Activated naive CD8-positive, alpha-beta T cell treated with anti-CD3 and anti-CD28 coated beads, Interleukin-2, amount 50 U/mL, for 24 hours (primary cell): ENCODE measurements at regions not wholly inside any gene's neighbourhood (a gene's known extent, or its start where the extent isn't known, plus 50 kb on each side); places are given as distances from the start of the nearest gene placed in this dataset.
"Not testable (repeated sequence)": the region's sequence is repeated elsewhere in the genome, so short reads cannot be mapped to it uniquely, and the experiment has no call there.

Experiments used
- ATAC-seq: fragments of 150-1000 bp; cut with Tn5 transposase; one replicate; pipeline ENCODE4 v1.10.0; 2021
- DNase-seq: peaks from one replicate; pipeline ENCODE4 v3.0.0; 2021
- H3K27ac Mint-ChIP-seq: one replicate; pipeline ENCODE4 v1.8.0; 2021; ENCODE audit warnings: mild to moderate bottlenecking, mixed read lengths
- H3K27me3 Mint-ChIP-seq: one replicate; pipeline ENCODE4 v1.8.0; 2021; ENCODE audit warnings: mixed read lengths
- H3K36me3 Mint-ChIP-seq: one replicate; pipeline ENCODE4 v1.8.0; 2021; ENCODE audit warnings: low read depth, mixed read lengths
- H3K4me1 Mint-ChIP-seq: one replicate; pipeline ENCODE4 v1.8.0; 2021; ENCODE audit warnings: mixed read lengths
- H3K4me3 Mint-ChIP-seq: one replicate; pipeline ENCODE4 v1.8.0; 2021; ENCODE audit warnings: mild to moderate bottlenecking, moderate library complexity, mixed read lengths
- H3K9me3 Mint-ChIP-seq: one replicate; pipeline ENCODE4 v1.8.0; 2021; ENCODE audit warnings: mixed read lengths

DNA sequence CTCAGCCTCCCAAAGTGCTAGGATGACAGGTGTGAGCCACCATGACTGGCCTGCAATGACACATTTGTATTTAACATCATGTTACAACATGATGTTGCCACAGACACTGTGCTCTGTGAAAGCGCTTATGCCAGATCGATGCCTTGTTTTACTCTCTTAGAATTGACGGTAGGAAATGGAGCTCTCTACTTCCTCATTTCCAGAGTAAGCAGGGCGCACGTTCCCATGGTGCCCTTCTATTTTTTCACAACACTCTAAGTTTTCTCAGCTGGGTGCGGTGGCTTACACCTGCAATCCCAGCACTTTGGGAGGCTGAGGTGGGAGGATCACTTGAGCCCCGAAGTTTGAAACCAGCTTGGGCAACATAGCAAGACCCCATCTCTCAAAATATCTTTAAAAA, 60.7 kb upstream of the DHRSX start:
- H3K9me3 Mint-ChIP-seq, result no peaks in the 10 kb centered on the region

GRCh38 chrX:2559124-2559523, 58.3 kb upstream of the DHRSX start:
- H3K4me1 Mint-ChIP-seq, result no peaks in the 10 kb centered on the region
- ATAC-seq, result no peak
- DNase-seq, result no peak
- peaks cover 23% of the 10 kb centered on the region for H3K27me3 Mint-ChIP-seq
- H3K36me3 Mint-ChIP-seq, result no peaks in the 10 kb centered on the region
- no peak overlapping the region for H3K4me3 Mint-ChIP-seq
- peaks cover 4% of the 10 kb centered on the region for H3K9me3 Mint-ChIP-seq
- H3K27ac Mint-ChIP-seq, result no peak overlapping the region

More for the DNA sequence above, 60.7 kb upstream of the DHRSX start:
- Mint-ChIP-seq H3K27ac (no peak overlapping the region), H3K27me3 (peaks cover 18% of the 10 kb centered on the region), H3K4me1 (no peaks in the 10 kb centered on the region), H3K36me3 (no peaks in the 10 kb centered on the region), H3K4me3 (no peak overlapping the region)
- ATAC-seq (no peak), DNase-seq (no peak)

DNA sequence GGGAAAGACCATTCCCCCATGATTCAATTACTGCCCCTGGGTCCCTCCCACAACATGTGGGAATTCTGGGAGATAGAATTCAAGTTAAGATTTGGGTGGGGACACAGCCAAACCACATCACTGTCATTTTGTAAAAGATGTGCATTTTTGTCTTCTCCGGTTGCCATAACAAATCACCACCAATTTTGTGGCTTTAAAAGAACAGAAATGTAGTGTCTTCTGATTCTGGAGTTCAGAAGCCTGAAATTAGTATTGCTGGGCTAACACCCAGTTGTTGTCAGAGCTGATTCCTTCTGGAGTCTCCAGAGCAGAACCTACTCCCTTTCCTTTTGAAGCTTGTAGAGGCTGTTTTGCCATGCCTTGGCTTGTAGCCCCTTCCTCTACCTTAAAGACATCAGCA, 54.1 kb upstream of the DHRSX start:
- Mint-ChIP-seq H3K9me3 (peaks cover 4% of the 10 kb centered on the region), H3K27ac (no peak overlapping the region), H3K4me1 (no peaks in the 10 kb centered on the region), H3K36me3 (no peaks in the 10 kb centered on the region), H3K27me3 (peaks cover 25% of the 10 kb centered on the region), H3K4me3 (no peak overlapping the region)
- DNase-seq, result no peak
- ATAC-seq, result no peak

DNA sequence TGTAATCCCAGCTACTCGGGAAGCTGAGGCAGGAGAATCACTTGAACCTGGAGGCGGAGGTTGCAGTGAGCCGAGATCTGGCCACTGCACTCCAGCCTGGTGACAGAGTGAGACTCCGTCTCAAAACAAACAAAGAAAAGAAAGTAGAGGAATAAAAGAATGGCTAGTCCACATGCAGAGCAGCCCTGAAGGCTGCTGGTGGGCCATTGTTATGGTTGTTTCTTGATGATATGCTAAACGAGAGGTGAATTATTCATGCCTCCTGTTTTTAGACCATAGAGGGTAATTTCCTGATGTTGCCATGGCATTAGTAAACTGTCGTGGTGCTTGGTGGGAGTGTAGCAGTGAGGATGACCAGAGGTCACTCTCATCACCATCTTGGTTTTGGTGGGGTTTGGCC, 53.3 kb upstream of the DHRSX start:
- not testable (repeated sequence) for ATAC-seq, H3K4me1 Mint-ChIP-seq, DNase-seq, H3K9me3 Mint-ChIP-seq, H3K36me3 Mint-ChIP-seq, H3K4me3 Mint-ChIP-seq, H3K27ac Mint-ChIP-seq
- peaks cover 23% of the 10 kb centered on the region for H3K27me3 Mint-ChIP-seq

GRCh38 chrX:2552621-2553201, 51.9 kb upstream of the DHRSX start:
- peaks cover 16% of the 10 kb centered on the region for H3K27me3 Mint-ChIP-seq
- no peak for DNase-seq
- no peak overlapping the region for H3K27ac Mint-ChIP-seq

GRCh38 chrX:2550328-2551020, 49.7 kb upstream of the DHRSX start:
- no peaks in the 10 kb centered on the region for H3K4me1 Mint-ChIP-seq
- no peaks in the 10 kb centered on the region for H3K36me3 Mint-ChIP-seq
- H3K9me3 Mint-ChIP-seq, result peaks cover 17% of the 10 kb centered on the region
- H3K27me3 Mint-ChIP-seq, result peaks cover 10% of the 10 kb centered on the region
- H3K4me3 Mint-ChIP-seq, result no peak overlapping the region
- DNase-seq (no peak), ATAC-seq (no peak)
- H3K27ac Mint-ChIP-seq, result no peak overlapping the region

More at GRCh38 chrX:2552621-2553201, 51.9 kb upstream of the DHRSX start:
- no peaks in the 10 kb centered on the region for H3K4me1 Mint-ChIP-seq
- no peaks in the 10 kb centered on the region for H3K36me3 Mint-ChIP-seq
- H3K4me3 Mint-ChIP-seq, result no peak overlapping the region
- H3K9me3 Mint-ChIP-seq, result peaks cover 4% of the 10 kb centered on the region
- ATAC-seq, result no peak
